ENCODE measurements at regions not wholly inside any gene's neighbourhood (a gene's known extent, or its start where the extent isn't known, plus 50 kb on each side); places are given as distances from the start of the nearest gene placed in this dataset.

GRCh38 chr9:30935730-30936129, 1448.7 kb upstream of the ACO1 start:
- FAIRE-seq (no peak), ATAC-seq (no peak), DNase-seq (ENCODE audit: low spot score) (no peak)
- ChIA-PET CTCF (ENCODE audit: low intra/inter-chr PET ratio, low total read pairs) (no interaction called here), POLR2A (no interaction called here)
- Histone ChIP-seq H4K20me1 (ENCODE audit: insufficient read depth, low read length) (no peaks in the 10 kb centered on the region), H3K27ac (ENCODE audit: extremely low read length, insufficient read depth, low read length) (no peak overlapping the region), H3K79me2 (ENCODE audit: insufficient read depth, low read length) (no peaks in the 10 kb centered on the region), H2AFZ (ENCODE audit: low read length) (no peak overlapping the region), H3K27me3 (ENCODE audit: control insufficient read depth in 1 of 2, insufficient read depth in 2 of 2, low read length in 2 of 2) (no peaks in the 10 kb centered on the region), H3K36me3 (replicated peaks in 1 of 2; ENCODE audit: control insufficient read depth in 1 of 2, insufficient read depth in 2 of 2, low read length in 2 of 2) (no peaks in the 10 kb centered on the region), H3K4me3 (replicated peaks in 1 of 3; ENCODE audit: insufficient read depth in 1 of 3, low read depth in 2 of 3, low read length in 3 of 3) (no peak overlapping the region), H3K4me1 (ENCODE audit: insufficient read depth, low read length) (no peaks in the 10 kb centered on the region), H3K9me3 (ENCODE audit: low read length) (no peaks in the 10 kb centered on the region), H3K9ac (ENCODE audit: insufficient read depth, low read depth, low read length) (no peak overlapping the region), H3K4me2 (ENCODE audit: low read depth, low read length) (no peak overlapping the region)
- in situ Hi-C loops (cut with HindIII; ENCODE audit: extremely low pct_ligation_motif_present, low pct_unique_long_range_greater_than_20kb) = no loop called here
- no TSS peak for BruUV-seq (replicated peaks)
- intact Hi-C loops (cut with micrococcal nuclease; ENCODE audit: unreplicated experiment) = no loop called here
- TF ChIP-seq NFIC (IDR thresholded peaks at IDR 0.05; ENCODE audit: low read length) (no peak), AKAP8 (CRISPR knock-in tag; IDR thresholded peaks at IDR 0.05) (no peak)

- H3K9ac ChIP-seq (ENCODE audit: insufficient read depth, low read depth, low read length) = no peak overlapping the region
- CTCF ChIA-PET (ENCODE audit: low intra/inter-chr PET ratio, low total read pairs) = no interaction called here
- no peaks in the 10 kb centered on the region for H3K4me1 ChIP-seq (ENCODE audit: insufficient read depth, low read length)
- no TSS peak for BruUV-seq (replicated peaks)
- TF ChIP-seq SP2 (CRISPR knock-in tag; IDR thresholded peaks at IDR 0.05) = no peak
- TF ChIP-seq FOXA3 (CRISPR knock-in tag; IDR thresholded peaks at IDR 0.05) = no peak
- TF ChIP-seq RFX5 (IDR thresholded peaks at IDR 0.05; ENCODE audit: low read depth, low read length) = no peak
- TF ChIP-seq MATR3 (CRISPR knock-in tag; IDR thresholded peaks at IDR 0.05) = no peak
- TF ChIP-seq MEF2D (CRISPR knock-in tag; IDR thresholded peaks at IDR 0.05) = no peak
- TF ChIP-seq, protein P1, sequence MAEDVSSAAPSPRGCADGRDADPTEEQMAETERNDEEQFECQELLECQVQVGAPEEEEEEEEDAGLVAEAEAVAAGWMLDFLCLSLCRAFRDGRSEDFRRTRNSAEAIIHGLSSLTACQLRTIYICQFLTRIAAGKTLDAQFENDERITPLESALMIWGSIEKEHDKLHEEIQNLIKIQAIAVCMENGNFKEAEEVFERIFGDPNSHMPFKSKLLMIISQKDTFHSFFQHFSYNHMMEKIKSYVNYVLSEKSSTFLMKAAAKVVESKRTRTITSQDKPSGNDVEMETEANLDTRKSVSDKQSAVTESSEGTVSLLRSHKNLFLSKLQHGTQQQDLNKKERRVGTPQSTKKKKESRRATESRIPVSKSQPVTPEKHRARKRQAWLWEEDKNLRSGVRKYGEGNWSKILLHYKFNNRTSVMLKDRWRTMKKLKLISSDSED (CRISPR knock-in tag; IDR thresholded peaks at IDR 0.05) = no peak
- TF ChIP-seq ATAD3A (CRISPR knock-in tag; IDR thresholded peaks at IDR 0.05) = no peak
- no peak for TF ChIP-seq HOXD1 (CRISPR knock-in tag; IDR thresholded peaks at IDR 0.05)
- TF ChIP-seq ZNF619 (CRISPR knock-in tag; IDR thresholded peaks at IDR 0.05) = no peak
- TF ChIP-seq TP53 (CRISPR knock-in tag; conservative IDR thresholded peaks at IDR 0.05) = no peak
- TF ChIP-seq PITX1 (CRISPR knock-in tag; IDR thresholded peaks at IDR 0.05) = no peak
- no peak for TF ChIP-seq JUNB (CRISPR knock-in tag; IDR thresholded peaks at IDR 0.05; ENCODE audit: borderline replicate concordance)
- no peak for TF ChIP-seq HNF4A (CRISPR knock-in tag; IDR thresholded peaks at IDR 0.05)
- no peak for TF ChIP-seq NFIC (IDR thresholded peaks at IDR 0.05; ENCODE audit: low read length)
- TF ChIP-seq ZBTB4 (CRISPR knock-in tag; IDR thresholded peaks at IDR 0.05; ENCODE audit: borderline replicate concordance) = no peak
- intact Hi-C loops (cut with micrococcal nuclease; ENCODE audit: unreplicated experiment) = no loop called here
- H3K27ac ChIP-seq (ENCODE audit: extremely low read length, insufficient read depth, low read length) = no peak overlapping the region
- ATAC-seq (no peak), DNase-seq (ENCODE audit: low spot score) (no peak), FAIRE-seq (no peak)
- in situ Hi-C loops (cut with HindIII; ENCODE audit: extremely low pct_ligation_motif_present, low pct_unique_long_range_greater_than_20kb) = no loop called here
- no peak overlapping the region for H3K4me3 ChIP-seq (replicated peaks in 1 of 3; ENCODE audit: insufficient read depth in 1 of 3, low read depth in 2 of 3, low read length in 3 of 3)
- no peak overlapping the region for H3K4me2 ChIP-seq (ENCODE audit: low read depth, low read length)
- no peak overlapping the region for H2AFZ ChIP-seq (ENCODE audit: low read length)
- POLR2A ChIA-PET = no interaction called here
- no peaks in the 10 kb centered on the region for H3K9me3 ChIP-seq (ENCODE audit: low read length)
- H3K27me3 ChIP-seq (ENCODE audit: control insufficient read depth in 1 of 2, insufficient read depth in 2 of 2, low read length in 2 of 2) = no peaks in the 10 kb centered on the region
- WGBS (ENCODE audit: low lambda C conversion rate) = 12% methylated on average over 4 of the region's 4 CpGs
- H3K79me2 ChIP-seq (ENCODE audit: insufficient read depth, low read length) = no peaks in the 10 kb centered on the region
- H4K20me1 ChIP-seq (ENCODE audit: insufficient read depth, low read length) = no peaks in the 10 kb centered on the region
- no peaks in the 10 kb centered on the region for H3K36me3 ChIP-seq (replicated peaks in 1 of 2; ENCODE audit: control insufficient read depth in 1 of 2, insufficient read depth in 2 of 2, low read length in 2 of 2)
Observed at GRCh38 chr9:30937106-30937505, 1447.3 kb upstream of the ACO1 start.
